ENCODE measurements at regions not wholly inside any gene's neighbourhood (a gene's known extent, or its start where the extent isn't known, plus 50 kb on each side); places are given as distances from the start of the nearest gene placed in this dataset.

DNA sequence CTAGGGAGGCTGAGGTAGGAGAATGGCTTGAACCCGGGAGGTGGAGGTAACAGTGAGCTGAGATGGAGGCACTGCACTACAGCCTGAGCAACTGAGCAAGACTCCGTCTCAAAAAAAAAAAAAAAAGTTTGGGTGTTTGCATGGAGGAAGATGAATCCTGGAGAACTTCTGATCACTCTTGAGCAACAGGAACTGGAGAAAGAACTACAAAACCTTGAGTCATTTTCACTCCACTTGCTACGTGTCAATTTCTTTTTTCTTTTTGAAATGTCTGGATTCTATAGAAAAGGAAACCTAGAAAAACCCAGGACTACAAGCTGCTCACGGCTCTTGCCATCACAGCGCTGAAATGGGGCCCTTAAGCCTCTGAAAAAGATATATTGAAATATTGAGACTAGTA, 189.6 kb upstream of the NRP1 start:
- Histone ChIP-seq H3K4me2 (ENCODE audit: control insufficient read depth, extremely low read depth, insufficient read depth, low read depth, low read length) (no peak overlapping the region), H3K4me1 (ENCODE audit: control insufficient read depth, extremely low read depth, insufficient read depth, low read length) (no peaks in the 10 kb centered on the region), H3K4me3 (ENCODE audit: control insufficient read depth in 2 of 3, extremely low read depth in 1 of 3, insufficient read depth in 2 of 3, low read depth in 1 of 3, low read length in 3 of 3) (no peak overlapping the region), H3K27ac (ENCODE audit: control insufficient read depth, insufficient read depth, low read length) (no peak overlapping the region), H3K9me3 (ENCODE audit: control insufficient read depth, low read depth, low read length) (no peaks in the 10 kb centered on the region), H2AFZ (ENCODE audit: control insufficient read depth, low read length) (no peak overlapping the region), H3K27me3 (ENCODE audit: control insufficient read depth, extremely low read depth, insufficient read depth, low read length) (no peaks in the 10 kb centered on the region), H4K20me1 (ENCODE audit: control insufficient read depth, extremely low read depth, insufficient read depth, low read length) (no peaks in the 10 kb centered on the region), H3K79me2 (ENCODE audit: control insufficient read depth, insufficient read depth, low read length) (no peaks in the 10 kb centered on the region), H3K9ac (ENCODE audit: control insufficient read depth, extremely low read depth, insufficient read depth, low read length) (no peak overlapping the region), H3K36me3 (ENCODE audit: control insufficient read depth in 2 of 2, extremely low read depth in 1 of 2, insufficient read depth in 2 of 2, low read length in 2 of 2) (no peaks in the 10 kb centered on the region), H3K9me1 (ENCODE audit: control insufficient read depth, extremely low read depth, insufficient read depth, low read length) (no peaks in the 10 kb centered on the region)
- TF ChIP-seq, protein P1, sequence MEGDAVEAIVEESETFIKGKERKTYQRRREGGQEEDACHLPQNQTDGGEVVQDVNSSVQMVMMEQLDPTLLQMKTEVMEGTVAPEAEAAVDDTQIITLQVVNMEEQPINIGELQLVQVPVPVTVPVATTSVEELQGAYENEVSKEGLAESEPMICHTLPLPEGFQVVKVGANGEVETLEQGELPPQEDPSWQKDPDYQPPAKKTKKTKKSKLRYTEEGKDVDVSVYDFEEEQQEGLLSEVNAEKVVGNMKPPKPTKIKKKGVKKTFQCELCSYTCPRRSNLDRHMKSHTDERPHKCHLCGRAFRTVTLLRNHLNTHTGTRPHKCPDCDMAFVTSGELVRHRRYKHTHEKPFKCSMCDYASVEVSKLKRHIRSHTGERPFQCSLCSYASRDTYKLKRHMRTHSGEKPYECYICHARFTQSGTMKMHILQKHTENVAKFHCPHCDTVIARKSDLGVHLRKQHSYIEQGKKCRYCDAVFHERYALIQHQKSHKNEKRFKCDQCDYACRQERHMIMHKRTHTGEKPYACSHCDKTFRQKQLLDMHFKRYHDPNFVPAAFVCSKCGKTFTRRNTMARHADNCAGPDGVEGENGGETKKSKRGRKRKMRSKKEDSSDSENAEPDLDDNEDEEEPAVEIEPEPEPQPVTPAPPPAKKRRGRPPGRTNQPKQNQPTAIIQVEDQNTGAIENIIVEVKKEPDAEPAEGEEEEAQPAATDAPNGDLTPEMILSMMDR (optimal IDR thresholded peaks at IDR 0.05 in 1 of 3, IDR thresholded peaks at IDR 0.05 in 1 of 3, conservative IDR thresholded peaks at IDR 0.05 in 1 of 3; ENCODE audit: extremely low read depth in 1 of 3, insufficient read depth in 2 of 3, low read length in 3 of 3), result no peak
- FAIRE-seq, result no peak
- DNase-seq (ENCODE audit: low read depth, low spot score), result no peak
- dilution Hi-C loops (cut with MboI; ENCODE audit: extremely low pct_ligation_motif_present, low sequenced_read_pairs), result no loop called here

DNA sequence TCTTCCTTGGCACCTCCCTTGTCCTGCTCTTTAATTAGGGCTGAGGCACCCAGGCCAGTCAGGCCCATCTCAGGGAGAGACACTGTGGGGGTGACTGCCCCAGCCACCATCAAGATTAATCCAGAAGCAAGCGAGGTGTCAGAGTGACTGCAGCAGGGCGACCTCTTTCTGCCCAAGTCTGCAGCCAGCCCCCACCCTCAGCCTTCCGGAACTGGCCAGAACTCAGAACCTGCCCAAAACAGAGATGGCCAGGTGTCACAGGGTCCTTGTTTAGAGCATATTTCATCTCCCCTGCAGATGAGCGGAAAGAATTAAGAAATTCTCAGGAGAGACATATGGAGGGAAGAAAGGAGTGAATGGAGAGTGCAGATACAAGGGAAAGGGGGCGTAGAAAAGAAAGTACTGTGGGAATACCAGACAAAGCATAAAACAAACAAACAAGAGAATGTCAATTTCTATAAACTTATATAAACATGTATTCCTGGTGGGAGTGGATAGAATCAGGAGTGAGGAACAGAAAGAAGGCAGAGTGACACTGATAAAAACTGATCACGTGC, 188.8 kb upstream of the NRP1 start:
- no peak for FAIRE-seq
- Histone ChIP-seq H4K20me1 (ENCODE audit: control insufficient read depth, extremely low read depth, insufficient read depth, low read length) (no peaks in the 10 kb centered on the region), H3K79me2 (ENCODE audit: control insufficient read depth, insufficient read depth, low read length) (no peaks in the 10 kb centered on the region), H3K36me3 (ENCODE audit: control insufficient read depth in 2 of 2, extremely low read depth in 1 of 2, insufficient read depth in 2 of 2, low read length in 2 of 2) (no peaks in the 10 kb centered on the region), H3K27ac (ENCODE audit: control insufficient read depth, insufficient read depth, low read length) (no peak overlapping the region), H3K27me3 (ENCODE audit: control insufficient read depth, extremely low read depth, insufficient read depth, low read length) (no peaks in the 10 kb centered on the region), H3K9me3 (ENCODE audit: control insufficient read depth, low read depth, low read length) (no peaks in the 10 kb centered on the region), H3K9me1 (ENCODE audit: control insufficient read depth, extremely low read depth, insufficient read depth, low read length) (no peaks in the 10 kb centered on the region), H3K4me2 (ENCODE audit: control insufficient read depth, extremely low read depth, insufficient read depth, low read depth, low read length) (no peak overlapping the region), H3K9ac (ENCODE audit: control insufficient read depth, extremely low read depth, insufficient read depth, low read length) (no peak overlapping the region), H3K4me1 (ENCODE audit: control insufficient read depth, extremely low read depth, insufficient read depth, low read length) (no peaks in the 10 kb centered on the region), H3K4me3 (ENCODE audit: control insufficient read depth in 2 of 3, extremely low read depth in 1 of 3, insufficient read depth in 2 of 3, low read depth in 1 of 3, low read length in 3 of 3) (no peak overlapping the region), H2AFZ (ENCODE audit: control insufficient read depth, low read length) (no peak overlapping the region)
- TF ChIP-seq, protein P1 (optimal IDR thresholded peaks at IDR 0.05 in 1 of 3, IDR thresholded peaks at IDR 0.05 in 1 of 3, conservative IDR thresholded peaks at IDR 0.05 in 1 of 3; ENCODE audit: extremely low read depth in 1 of 3, insufficient read depth in 2 of 3, low read length in 3 of 3), result no peak
- TF ChIP-seq EZH2 (IDR thresholded peaks at IDR 0.05; ENCODE audit: low read length), result no peak
- dilution Hi-C loops (cut with MboI; ENCODE audit: extremely low pct_ligation_motif_present, low sequenced_read_pairs), result no loop called here
- DNase-seq (ENCODE audit: low read depth, low spot score), result no peak

All from keratinocyte (primary cell).